Activated CD8-positive, alpha-beta memory T cell treated with anti-CD3 and anti-CD28 coated beads, Interleukin-2, amount 50 U/mL, for 48 hours (primary cell): ENCODE measurements at regions not wholly inside any gene's neighbourhood (a gene's known extent, or its start where the extent isn't known, plus 50 kb on each side); places are given as distances from the start of the nearest gene placed in this dataset.
"Not testable (repeated sequence)": the region's sequence is repeated elsewhere in the genome, so short reads cannot be mapped to it uniquely, and the experiment has no call there.

Experiments
- DNase-seq: peaks from one replicate; pipeline ENCODE4 v3.0.0-alpha.2; 2020

DNA sequence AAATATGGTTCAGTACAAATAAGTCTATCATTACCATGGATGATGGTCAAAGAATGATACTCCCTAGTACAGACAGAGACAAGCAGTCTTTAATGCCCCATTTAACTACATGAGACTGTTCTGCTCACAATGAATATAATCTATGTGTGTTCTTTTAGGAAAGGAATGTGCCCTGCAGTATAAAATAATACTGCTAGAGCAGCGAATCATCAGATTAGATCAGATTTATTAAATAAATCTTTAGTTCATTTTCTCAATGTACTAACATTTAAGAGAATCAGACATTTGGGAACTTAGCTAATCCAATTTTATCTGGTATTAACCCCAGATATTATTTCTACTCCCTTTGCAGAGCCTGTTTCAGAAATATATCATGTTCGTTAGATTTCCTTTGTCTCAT, 272.0 kb upstream of the GCFC2 start:
- no peak for DNase-seq

DNA sequence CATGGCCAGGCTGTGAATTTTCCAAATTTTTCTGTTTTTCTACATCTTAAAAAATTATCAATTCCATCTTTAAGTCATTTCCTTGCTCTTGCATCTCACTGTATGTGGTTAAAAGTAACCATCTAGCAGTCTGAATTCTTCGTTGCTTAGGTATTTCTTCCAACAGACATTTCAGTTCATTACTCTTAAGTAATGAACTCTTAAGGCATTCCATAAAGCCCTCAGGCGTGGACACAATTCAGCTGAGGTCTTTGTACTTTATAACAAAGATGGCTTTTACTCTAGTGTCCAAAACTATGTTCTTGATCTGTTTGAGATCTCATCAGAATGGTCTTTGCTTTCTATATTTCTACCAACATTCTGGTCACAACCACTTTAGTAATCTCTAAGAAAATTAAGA, 253.9 kb upstream of the GCFC2 start:
- no peak for DNase-seq

DNA sequence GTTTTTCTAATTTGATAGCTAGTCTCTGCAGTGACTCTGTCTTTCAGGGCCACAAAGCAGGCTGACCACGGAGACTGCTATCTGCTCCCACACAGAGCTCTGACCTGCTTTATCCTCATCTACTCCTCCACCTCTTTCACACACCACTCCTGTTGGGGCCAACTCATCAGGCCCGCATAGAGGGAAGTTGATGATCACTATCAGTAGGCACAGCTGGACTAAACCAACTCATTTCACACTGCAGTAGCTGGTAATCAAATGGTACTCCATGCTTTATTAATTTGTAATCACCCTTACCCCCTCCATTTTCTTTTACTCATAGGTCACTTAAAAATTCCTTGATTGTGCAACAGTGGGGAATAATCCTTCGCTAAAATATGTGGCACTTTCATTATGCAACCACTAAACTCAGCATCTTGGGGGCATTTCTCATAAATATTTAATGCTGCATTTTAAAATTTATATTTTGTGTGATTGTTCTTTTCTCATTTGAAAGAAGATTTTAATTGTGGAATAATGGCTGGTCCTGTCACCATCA, 249.8 kb upstream of the GCFC2 start:
- DNase-seq: no peak

DNA sequence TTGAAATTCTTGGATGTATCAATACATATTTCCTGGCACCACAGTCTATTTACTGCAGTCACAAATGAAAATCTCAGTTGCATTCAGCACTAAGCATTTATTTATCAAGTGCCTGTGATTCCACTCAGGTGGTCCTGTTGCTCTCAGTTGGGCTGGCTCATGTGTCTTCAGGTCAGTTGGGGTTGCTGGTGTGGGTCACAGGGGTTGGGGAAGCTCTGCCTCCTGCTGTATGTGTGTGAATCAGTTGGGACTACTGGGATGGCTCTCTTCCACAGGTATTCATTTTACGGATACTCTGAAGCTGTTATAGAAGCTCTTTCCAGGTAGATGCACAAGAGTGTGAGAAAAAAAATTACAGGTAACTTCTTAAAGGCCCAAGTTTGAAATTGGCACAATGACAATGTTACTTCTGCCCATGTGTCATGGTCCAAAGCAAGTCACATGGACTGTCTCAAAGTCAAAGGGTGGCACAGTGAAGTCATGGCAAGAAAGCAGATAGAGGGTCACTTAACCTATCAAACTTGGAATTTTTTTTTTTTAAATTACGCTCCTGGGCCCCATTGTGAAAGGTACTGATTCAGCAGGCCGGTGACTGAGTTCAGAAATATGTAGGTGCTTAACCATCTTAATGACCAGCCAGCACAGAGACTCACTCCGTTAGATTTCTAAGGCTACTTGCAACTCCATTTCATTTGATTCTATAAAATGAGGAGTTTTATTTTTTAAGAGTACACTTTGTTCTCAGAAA, 249.2 kb upstream of the GCFC2 start:
- DNase-seq: no peak

DNA sequence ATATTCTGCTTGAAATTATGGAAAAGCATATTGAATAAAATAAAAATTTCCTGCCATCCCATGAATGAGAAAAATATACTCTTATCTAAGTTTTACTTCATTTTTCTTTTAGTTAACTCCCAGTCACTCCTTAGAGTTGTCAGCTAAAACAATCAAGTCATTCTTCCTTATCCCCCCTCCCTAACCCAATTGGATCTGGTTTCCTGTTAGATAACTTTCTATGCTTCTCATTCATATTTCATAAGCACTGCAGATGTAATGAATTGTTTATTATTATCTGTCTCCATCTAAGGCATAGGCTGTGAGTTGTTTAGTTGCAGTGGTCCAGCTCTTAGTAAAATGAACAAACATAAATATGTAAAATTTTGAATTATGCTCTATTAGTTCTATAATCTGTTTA, 244.0 kb upstream of the GCFC2 start:
- DNase-seq: no peak

DNA sequence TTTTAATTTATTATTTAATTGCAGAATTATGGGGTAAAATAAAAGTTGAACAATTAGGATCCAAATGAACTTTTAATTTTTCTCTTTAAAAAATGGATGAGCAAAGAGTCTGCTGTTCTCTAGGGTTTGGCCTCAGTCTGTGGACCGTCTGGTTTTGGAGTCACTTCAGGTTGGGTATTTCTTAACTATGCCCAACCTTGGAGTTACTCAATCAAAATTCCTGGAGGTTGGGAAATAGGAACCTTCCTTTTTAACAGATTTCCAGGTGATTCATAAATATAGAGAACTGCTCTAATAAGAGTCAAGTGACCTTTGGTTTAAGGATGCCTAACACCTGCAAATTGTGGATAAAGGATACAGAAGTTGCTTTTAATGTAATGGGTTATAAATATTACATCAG, 241.5 kb upstream of the GCFC2 start:
- DNase-seq: no peak

DNA sequence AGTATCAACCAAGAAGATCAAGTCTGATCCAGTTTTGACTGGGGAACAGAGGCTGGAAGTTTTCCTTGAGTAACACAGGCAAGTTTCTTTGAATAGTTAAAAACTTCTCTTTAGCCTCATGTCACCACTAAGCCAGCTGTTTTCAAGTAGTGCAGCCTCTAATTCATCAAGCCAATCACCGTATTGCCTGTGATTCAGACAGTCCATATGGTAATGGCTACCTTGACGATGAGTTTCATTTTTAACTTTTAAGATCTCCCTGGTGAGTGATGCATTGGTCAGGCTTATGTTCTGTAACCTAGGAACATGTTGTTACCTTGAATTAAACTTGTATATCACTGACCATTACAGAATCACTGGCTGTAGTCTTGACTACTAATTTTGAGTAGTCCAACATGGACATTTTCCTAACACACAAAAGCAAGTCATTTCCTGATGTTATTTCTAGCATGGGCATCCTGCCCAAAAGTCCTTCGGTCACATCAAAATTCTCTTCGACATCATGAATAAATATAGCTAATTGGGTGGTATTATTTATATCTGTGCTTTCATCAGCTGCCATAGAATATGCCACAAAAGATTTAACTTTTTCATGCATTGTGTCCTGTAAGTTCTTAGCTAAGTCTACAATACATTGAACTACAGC, 238.8 kb upstream of the GCFC2 start:
- DNase-seq: no peak

DNA sequence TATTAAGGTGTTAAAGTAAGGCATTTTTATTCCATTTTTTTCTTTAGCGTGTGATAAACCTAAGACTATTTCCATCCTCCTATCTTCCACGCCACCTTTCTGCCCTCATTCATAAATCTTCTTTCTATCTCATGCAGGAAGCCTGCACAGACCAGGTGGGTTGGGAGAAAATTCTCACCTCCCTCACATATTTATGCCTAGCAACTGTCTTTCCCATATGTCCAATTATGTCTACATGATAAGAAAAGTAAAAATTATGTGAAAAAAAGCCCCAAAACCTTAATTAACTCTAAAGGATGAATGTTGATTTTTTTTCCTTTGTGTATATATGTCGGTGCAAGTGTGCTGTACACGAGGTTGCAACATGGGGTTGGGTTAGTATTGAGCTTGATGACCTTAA, 225.6 kb upstream of the GCFC2 start:
- no peak for DNase-seq

DNA sequence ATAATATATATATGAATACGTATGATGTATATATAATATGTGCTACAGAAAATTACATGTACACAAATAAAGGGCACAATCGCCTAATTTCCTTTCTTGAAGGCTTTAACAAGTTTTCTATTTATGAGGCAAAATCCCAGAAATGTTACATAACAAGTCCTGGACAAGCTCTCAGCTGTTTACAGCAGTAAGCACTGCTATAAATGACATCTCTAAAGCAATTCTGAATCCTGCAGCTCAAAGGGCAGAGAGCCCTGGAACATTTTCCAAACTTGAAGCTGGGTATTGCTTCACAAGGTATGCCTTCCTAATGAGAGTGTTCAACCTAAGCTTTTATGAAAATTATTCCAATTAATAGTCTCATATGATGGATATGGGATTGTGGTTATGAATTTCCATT, 222.3 kb upstream of the GCFC2 start:
- DNase-seq: no peak

DNA sequence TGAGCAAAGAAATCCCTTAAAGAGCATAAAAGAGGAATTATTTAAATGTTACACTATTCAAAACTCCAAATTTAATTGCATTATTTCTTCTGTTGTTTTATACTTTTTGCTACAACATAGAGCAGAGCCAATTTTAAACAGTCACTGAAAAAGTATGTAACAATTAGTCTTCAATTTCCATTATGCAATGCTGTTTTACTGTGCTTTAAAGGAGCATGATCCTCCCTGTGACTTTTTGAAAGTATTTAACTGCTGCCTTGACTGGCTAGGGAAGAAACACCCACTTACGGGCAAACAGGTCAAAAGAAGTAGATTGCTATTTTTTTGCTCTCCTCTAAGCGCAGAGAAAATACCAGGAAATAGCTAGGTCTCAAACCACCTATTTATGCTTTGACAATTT, 217.4 kb upstream of the GCFC2 start:
- no peak for DNase-seq

DNA sequence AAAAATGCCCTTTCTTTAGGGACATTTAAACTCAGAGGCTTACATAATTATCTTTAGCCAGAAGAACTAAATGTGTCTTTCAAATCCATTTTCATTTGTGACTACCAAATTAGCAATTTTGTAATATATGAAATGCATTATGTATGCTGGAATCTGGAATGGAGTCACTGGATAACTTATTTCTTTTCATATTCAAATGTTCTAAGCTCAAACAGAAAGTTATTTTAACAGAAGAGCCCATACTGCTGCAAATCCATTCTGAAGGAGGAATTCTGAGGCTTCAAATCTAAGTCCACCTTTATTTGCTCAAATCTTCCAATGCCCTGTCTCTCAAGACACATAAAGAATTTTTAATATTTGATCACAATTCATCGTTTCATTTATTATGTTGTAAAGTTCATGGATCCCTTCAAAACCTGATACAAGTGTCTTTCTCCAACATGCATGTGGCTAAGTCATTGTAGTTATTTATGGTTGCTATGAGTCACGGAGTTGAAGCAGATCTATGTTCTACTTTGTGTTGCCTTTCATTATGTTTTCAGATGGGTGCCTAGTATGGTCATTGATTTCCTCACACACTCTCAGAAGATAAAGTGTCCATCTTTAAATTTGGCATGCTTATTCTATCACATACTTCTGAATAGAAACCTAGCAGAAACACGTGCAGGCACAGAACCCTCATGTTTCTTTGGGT, 214.8 kb upstream of the GCFC2 start:
- DNase-seq: no peak

DNA sequence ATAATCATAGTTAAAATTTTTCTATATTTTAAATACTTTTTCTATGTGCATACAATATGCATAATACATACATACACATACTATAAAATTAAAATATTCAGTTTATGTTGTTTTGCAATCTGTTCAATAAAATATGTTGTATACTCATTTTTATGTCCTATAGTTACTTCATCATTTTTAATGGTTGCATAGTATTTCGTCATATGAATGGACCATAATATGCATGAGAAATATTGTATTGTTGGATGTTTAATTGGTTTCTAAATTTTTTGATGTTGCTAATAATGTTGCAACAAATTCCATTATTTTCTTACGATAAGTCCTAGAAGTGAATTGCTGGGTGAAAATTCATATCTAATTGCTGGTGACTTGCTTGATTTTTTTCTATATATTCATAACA, 211.5 kb upstream of the GCFC2 start:
- no peak for DNase-seq

DNA sequence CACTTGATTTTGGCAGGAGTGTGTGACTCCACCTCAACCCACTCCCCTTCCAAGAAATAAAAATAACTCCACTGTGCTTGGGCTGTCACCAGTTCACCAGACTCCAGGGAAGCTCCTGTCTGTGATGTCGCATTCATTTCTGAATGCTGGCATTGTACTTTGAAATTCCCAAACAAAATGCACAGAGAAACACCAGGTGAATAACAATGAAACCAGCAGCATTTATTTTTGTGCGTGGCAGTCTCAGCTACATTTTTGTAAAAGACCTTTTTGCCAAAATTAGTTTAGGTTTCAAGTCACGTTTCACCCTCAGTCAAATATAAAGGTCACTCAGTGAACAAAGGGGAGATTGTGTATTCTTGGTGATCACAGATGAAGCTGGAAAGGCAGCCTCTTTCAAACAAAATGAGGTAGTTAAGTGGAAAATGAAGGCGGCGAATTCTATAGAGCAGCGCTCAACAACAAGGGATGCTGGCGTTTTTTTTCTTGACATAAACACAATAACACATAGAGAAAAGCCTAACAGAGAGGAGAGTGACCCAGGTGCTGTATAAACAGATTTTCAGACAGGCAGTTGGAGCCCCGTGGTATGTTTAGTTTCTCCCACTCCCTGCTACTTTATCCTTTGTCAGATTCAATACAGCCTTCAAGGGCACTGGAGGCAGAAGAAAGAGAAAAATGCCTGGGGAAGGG, 210.3 kb upstream of the GCFC2 start:
- DNase-seq: no peak

DNA sequence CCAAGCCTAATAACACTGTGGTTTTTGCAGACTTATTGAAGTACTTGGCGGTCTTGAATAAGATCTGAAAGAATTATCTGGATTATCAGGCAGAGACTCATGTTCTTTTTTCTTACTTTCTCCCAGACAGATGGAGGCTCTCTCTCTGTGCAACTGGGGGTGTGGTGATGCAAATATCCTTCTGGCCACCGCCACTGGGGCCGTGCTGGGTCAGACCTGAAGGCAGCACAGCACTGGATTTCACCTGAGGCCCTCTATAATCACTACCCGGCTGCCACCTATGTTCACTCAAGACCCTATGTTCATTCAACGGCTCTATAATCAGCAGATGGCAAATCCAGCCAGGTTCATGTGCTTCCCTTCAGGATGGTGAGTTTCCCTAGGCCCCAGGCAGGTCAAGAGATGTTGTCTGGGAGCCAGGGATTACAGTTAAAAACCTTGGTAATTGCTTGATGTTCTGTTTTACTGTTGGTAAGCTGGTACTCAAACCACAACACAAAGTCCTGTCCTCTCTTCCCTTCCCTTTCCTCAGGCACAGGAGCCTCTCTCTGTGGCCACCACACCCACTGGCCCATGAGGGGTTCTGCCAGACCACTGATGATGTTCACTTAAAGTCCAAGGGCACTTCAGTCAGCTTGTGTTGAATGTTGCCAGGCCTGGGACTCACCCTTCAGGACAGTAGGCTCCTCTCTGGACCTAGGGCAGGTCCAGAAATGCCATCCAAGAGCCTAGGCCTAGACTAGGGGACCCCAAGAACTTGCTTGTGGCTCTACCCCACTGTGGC, 205.3 kb upstream of the GCFC2 start:
- DNase-seq: no peak

DNA sequence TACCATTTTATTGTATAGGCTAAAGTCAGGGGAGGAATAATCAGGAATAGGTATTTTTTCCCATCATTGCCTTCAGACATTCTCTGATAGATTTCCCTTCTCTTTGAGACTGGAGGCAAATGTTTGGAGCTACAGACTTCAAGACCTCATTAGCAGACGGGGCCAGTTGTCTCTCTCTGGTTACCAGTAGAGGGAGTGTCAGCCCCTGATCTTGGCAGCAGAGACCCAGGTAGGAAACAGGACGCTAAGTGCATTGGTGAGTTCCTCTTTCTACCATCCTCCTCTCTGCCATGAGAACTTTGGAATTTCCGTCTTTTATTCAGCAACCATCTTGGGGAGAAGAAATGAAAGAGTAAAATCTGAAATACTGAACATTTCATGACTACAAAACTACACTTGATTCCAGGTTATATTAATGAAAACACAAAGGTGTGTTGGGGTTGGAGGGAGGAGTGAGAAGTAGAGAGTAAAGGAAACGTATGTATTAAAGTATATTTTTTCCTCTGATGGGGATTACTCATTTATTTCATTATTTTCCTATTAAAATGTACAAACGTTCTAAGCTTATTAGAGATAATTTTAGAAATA, 186.2 kb upstream of the GCFC2 start:
- DNase-seq: no peak

DNA sequence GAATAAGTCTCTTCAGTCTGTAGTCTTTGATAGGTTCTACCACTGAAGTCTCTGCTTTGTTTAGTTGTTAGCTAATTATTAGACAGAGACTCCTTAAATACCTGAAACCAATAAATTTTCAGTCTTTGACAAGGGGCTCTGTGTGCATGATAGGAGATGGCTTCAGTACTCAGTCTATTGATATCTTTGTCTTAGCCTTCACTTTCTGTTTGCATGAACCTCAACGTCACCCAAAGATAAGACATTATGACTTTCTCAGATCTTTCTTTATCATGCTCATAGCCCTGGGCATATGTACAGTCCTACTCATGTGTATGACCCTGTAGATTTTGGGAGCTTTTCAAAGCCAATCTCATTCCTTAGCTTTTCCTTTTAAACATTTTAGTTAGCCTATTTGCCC, 183.5 kb upstream of the GCFC2 start:
- DNase-seq: no peak

DNA sequence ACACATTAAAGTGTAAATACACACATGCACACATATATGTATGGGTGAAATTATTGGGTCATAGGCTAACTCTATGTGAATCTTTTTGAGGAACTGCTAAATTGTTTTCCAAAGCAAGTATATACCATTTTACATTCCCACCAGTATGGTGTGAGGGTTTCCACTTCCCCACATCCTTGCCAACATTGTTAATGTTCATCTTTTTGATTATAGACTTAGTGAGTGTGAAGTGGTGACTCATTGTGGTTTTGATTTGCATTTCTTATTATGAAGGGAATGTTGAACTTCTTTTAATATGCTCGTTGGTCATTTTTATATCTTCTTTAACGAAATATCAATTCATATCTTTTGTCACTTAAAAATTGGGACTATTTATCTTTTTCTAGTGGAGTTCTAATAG, 181.8 kb upstream of the GCFC2 start:
- DNase-seq: no peak

DNA sequence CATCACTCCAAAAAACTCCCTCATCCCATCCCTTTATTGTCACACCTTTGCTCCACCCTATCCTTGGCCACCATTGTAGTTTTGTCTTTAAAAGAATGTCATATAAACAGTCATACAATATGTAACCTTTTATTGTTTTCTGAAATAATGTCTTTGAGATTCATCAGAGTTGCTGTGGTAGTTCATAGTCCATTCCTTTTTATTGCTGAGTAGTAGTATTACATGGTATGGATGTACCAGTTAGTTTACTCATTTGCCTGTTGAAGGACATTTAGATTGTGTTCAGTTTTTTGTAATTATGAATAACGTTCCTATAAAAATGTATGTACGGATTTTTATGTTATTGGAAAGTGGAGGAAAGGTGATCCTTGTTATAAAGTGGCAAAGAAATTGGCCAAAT, 171.8 kb upstream of the GCFC2 start:
- DNase-seq: no peak

DNA sequence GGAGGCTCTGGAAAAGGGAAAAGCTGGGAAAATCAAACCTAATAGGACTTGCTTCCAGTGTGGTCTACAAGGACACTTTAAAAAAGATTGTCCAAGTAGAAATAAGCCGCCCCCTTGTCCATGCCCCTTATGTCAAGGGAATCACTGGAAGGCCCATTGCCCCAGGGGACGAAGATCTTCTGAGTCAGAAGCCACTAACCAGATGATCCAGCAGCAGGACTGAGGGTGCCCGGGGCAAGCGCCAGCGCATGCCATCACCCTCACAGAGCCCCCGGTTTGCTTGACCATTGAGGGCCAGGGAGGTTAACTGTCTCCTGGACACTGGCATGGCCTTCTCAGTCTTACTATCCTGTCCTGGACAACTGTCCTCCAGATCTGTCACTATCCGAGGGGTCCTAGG, 164.9 kb upstream of the GCFC2 start:
- DNase-seq: not testable (repeated sequence)

DNA sequence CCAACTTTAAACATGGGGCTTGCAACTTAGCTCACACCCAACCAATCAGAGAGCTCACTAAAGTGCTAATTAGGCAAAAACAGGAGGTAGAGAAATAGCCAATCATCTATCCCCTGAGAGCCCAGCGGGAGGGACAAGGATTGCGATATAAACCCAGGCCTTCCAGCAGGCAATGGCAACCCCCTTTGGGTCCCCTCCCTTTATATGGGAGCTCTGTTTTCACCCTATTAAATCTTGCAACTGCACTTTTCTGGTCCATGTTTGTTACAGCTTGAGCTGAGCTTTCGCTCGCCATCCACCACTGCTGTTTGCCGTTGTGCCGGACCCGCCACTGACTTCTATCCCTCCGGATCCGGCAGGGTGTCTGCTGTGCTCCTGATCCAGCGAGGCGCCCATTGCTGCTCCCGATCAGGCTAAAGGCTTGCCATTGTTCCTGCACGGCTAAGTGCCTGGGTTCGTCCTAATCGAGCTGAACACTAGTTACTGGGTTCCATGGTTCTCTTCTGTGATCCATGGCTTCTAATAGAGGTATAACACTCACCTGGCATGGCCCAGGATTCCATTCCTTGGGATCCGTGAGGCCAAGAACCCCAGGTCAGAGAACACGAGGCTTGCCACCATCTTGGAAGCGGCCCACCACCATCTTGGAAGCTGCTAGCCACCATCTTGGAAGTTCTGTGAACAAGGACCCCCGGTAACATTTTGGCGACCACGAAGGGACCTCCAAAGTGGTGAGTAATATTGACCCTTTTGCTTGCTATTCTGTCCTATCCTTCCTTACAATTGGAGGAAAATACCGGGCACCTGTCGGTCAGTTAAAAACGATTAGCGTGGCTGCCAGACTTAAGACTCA, 161.3 kb upstream of the GCFC2 start:
- not testable (repeated sequence) for DNase-seq

DNA sequence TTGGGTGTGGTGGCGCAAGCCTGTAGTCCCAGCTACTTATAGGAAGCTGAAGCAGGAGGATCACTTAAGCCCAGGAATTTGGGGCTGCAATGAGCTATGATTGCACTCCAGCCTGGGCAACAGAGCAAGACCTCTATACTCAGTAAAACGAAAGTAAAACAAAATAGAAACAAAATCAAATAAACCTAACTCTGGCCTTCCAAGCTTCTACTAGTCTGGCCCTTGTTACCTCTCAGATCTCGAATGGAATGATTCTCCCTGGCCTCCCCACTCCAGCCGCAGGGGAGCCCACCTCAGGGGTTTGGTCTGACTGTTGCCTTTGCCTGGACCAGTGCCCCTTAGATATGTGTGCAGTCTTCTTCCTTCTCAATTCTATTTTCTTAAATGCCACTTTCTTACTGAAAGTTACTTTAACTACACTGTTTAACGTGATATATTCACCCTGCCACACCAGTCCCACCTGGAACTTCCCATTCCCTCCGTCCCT, 160.0 kb upstream of the GCFC2 start:
- no peak for DNase-seq
